ENCODE measurements at regions not wholly inside any gene's neighbourhood (a gene's known extent, or its start where the extent isn't known, plus 50 kb on each side); places are given as distances from the start of the nearest gene placed in this dataset.

- TF ChIP-seq CTCF (optimal IDR thresholded peaks at IDR 0.05 in 1 of 3, IDR thresholded peaks at IDR 0.05 in 1 of 3, conservative IDR thresholded peaks at IDR 0.05 in 1 of 3; ENCODE audit: extremely low read depth in 1 of 3, insufficient read depth in 2 of 3, low read length in 3 of 3): no peak
- TF ChIP-seq EZH2 (IDR thresholded peaks at IDR 0.05; ENCODE audit: low read length): no peak
Observed at GRCh38 chrX:4588893-4589292, 875.4 kb upstream of the PRKX start.
